GM04504 (cell line): ENCODE measurements at regions not wholly inside any gene's neighbourhood (a gene's known extent, or its start where the extent isn't known, plus 50 kb on each side); places are given as distances from the start of the nearest gene placed in this dataset.

Source experiments
- DNase-seq: peaks from one replicate; pipeline ENCODE4 v3.0.0-alpha.2; 2012; ENCODE audit warnings: low read depth

DNA sequence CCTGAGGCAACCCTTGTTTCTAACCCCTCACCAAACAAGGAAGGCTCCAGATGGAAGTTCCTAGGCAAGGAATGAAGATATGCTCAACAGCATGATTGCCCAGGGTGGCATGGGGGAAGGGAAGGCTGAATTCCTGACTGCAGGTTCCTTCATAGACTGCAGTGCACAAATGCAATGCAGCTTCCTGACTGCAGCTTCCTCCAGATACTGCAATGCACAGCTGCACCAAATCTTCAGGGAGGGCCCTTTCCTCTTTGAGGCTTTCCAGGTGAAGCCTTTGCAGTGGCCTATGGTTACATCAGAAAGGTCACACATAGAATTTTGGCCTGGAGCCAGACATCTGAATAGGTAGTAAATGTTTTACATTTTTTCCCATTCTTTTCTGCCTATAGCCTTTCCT, 58.8 kb upstream of the DYNAP start:
- no peak for DNase-seq

DNA sequence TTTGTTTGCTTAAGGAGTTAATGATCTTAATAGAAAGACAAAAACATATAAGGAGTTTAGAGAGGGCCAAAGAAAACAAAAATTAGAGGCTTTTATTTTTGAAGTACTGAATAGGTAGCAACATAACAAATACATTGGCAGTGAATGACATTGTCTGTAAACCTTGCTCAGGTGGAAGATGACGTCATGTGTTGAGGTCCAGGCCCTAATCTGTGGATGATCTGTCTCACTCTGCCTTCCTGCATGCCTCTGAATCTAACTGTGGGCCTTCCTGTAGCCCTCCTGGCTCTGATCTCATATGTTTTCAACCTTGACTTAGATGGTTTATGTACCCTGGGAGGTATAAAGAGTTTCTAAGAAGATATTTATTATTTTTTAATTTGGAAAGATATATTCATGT, 58.1 kb upstream of the DYNAP start:
- DNase-seq = no peak
